Testis (tissue), 2 donors: ENCODE measurements at regions not wholly inside any gene's neighbourhood (a gene's known extent, or its start where the extent isn't known, plus 50 kb on each side); places are given as distances from the start of the nearest gene placed in this dataset.

Experiments used
- DNase-seq: peaks from one replicate; pipeline ENCODE4 v3.0.0-alpha.2; 2019
- H3K27ac ChIP-seq, 2 donors: fragments of 200-600 bp; sonication (generic); one replicate each; pipeline ENCODE4 v1.5.1; 2019
- H3K27me3 ChIP-seq: fragments of 200-600 bp; sonication (generic); one replicate; pipeline ENCODE4 v1.5.1; 2019
- H3K36me3 ChIP-seq: fragments of 200-600 bp; sonication (generic); one replicate; pipeline ENCODE4 v1.5.1; 2017; ENCODE audit warnings: low read depth; ENCODE audit errors: missing control alignments
- H3K4me1 ChIP-seq: fragments of 200-600 bp; sonication (generic); one replicate; pipeline ENCODE4 v1.5.1; 2019
- H3K4me3 ChIP-seq, 2 donors: fragments of 200-600 bp; sonication (generic); one replicate each; pipeline ENCODE4 v1.5.1; 2017 to 2019
- H3K9me3 ChIP-seq: fragments of 200-600 bp; sonication (generic); one replicate; pipeline ENCODE4 v1.5.1; 2017
- POLR2A ChIP-seq: fragments of 450-650 bp; IDR thresholded peaks from one replicate; pipeline ENCODE4 v1.6.1; 2017; ENCODE audit warnings: antibody characterized with exemption, mild to moderate bottlenecking, moderate library complexity
- WGBS, 2 donors: methylation state at CpG; one replicate each; pipeline ENCODE4 v1.1.5; 2018; 5-methylcytosine and 5-hydroxymethylcytosine counted together
- intact Hi-C: fragments of 100-400 bp; cut with DNase I; formaldehyde crosslinking; loops from one replicate; pipeline ENCODE4 v1.15.1; 2023; ENCODE audit warnings: low total_unique reads
- TF ChIP-seq, protein P1 (sequence below), 3 experiments: fragments of 450-650 bp in 2 of 3; fragments of 200-600 bp in 1 of 3; sonication (generic) in 1 of 3; IDR thresholded peaks; one replicate each; pipeline ENCODE4 v1.5.1; 2016 to 2019; ENCODE audit warnings: antibody characterized with exemption in 3 of 3, mild to moderate bottlenecking in 2 of 3, moderate library complexity in 1 of 3

DNA sequence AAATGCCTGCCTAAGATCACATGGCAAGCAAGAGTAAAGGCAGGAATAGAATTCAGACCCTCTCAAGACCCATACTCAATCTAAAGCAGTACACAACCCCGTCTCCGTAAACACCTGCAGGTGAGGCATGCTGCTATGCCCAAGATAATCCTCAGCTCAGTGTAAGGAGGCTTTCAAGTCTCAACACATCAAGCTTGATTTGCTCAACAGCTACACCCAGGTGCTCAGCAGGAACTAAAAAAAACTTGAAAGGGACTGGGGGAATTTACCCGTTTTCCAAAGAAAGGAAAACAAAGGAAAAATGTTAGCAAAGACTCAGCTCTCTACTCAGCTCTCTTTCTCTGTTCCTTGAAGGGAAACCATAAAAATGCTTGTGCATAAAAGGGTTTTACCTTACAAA, 301.8 kb downstream of the C1D start:
- WGBS, 2 donors: 77 to 89% methylated on average over 3 of the region's 3 CpGs
- H3K4me1 ChIP-seq: no peaks in the 10 kb centered on the region

DNA sequence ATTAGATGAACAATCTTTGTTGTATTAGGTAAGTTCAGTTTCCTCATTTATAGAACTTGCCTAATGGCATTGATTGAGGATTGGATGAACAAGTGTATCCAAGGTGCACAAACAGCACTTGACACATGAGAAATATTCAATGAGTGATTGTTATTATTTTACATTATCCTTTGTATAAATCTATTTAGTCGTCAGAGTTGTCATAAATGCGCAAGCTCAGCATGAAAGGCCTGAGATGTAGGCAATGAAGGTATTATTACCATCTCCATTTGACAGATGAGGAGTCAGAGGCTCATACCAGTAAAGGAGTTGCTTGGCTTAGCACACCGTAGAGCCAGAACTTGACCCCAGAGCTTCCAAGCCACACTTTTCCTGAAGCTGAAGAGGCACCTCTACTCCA, 291.4 kb downstream of the C1D start:
- intact Hi-C loops: no loop called here

More for the DNA sequence above, 301.8 kb downstream of the C1D start:
- intact Hi-C loops: no loop called here
- TF ChIP-seq POLR2A: no peak
- TF ChIP-seq, protein P1, sequence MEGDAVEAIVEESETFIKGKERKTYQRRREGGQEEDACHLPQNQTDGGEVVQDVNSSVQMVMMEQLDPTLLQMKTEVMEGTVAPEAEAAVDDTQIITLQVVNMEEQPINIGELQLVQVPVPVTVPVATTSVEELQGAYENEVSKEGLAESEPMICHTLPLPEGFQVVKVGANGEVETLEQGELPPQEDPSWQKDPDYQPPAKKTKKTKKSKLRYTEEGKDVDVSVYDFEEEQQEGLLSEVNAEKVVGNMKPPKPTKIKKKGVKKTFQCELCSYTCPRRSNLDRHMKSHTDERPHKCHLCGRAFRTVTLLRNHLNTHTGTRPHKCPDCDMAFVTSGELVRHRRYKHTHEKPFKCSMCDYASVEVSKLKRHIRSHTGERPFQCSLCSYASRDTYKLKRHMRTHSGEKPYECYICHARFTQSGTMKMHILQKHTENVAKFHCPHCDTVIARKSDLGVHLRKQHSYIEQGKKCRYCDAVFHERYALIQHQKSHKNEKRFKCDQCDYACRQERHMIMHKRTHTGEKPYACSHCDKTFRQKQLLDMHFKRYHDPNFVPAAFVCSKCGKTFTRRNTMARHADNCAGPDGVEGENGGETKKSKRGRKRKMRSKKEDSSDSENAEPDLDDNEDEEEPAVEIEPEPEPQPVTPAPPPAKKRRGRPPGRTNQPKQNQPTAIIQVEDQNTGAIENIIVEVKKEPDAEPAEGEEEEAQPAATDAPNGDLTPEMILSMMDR (IDR thresholded peaks at IDR 0.05): no peak
- no peak overlapping the region for H3K4me3 ChIP-seq
- no peaks in the 10 kb centered on the region for H3K9me3 ChIP-seq
- DNase-seq: no peak
- H3K27ac ChIP-seq: no peak overlapping the region
- H3K27me3 ChIP-seq: no peaks in the 10 kb centered on the region
- no peaks in the 10 kb centered on the region for H3K36me3 ChIP-seq

DNA sequence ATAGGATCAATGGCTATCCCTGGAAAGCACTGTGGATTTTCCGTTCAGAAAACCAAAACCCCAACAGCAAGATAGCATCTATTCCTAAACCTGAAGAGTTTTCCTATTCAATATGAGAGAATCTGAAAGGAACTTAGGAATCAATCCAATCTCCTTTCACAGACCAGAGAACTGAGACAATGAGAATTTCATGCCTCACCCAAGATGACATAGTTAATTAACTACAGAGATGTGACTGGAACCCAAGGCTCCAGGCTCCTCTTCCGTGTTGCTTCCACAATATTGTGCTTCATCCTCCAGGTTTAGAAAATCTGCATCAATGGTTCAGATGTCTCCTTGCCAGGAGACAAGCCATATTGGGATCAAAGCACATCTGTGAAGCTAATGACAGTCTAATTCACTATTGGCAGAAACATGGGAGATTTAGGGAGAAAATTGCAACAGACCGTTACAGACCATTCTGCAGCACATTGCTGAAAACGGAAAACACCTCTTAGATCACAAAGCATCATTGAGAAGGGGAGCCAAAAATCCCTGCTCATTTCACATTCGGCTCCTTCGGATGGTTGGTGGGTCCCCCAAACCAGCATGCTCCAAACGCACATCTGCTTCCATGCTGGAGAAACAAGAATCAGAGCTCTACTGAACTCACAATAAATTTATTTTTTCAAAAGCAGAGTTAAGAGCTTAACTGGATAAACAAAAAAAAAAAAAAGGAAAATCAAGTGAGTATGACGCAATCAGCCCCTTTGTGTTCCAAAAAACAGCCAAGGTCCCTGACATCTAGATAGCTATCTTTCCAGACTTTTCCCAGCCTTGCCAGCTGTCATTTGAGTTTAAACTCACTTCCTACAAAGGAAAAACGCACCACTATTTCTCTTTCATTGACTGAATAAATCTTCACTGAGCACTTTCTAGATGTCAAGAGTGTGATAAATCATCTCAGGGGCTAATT, 290.3 kb downstream of the C1D start:
- intact Hi-C loops: no loop called here
- WGBS, 2 donors: 81 to 89% methylated on average over 9 of the region's 9 CpGs
- DNase-seq: no peak
- Histone ChIP-seq H3K36me3 (no peaks in the 10 kb centered on the region), H3K4me3 (no peak overlapping the region), H3K9me3 (no peaks in the 10 kb centered on the region), H3K27ac (no peak overlapping the region), H3K27me3 (no peaks in the 10 kb centered on the region), H3K4me1 (no peaks in the 10 kb centered on the region)
- no peak for TF ChIP-seq POLR2A
- TF ChIP-seq, protein P1 (IDR thresholded peaks at IDR 0.05): no peak

More for the DNA sequence above, 291.4 kb downstream of the C1D start:
- H3K36me3 ChIP-seq: no peaks in the 10 kb centered on the region
- no peaks in the 10 kb centered on the region for H3K9me3 ChIP-seq
- no peak overlapping the region for H3K27ac ChIP-seq
- H3K4me3 ChIP-seq: no peak overlapping the region
- TF ChIP-seq POLR2A: no peak
- TF ChIP-seq, protein P1 (IDR thresholded peaks at IDR 0.05): no peak
- 96 to 97% methylated on average over 3 of the region's 3 CpGs for WGBS, 2 donors
- H3K27me3 ChIP-seq: no peaks in the 10 kb centered on the region
- DNase-seq: no peak
- H3K4me1 ChIP-seq: no peaks in the 10 kb centered on the region

DNA sequence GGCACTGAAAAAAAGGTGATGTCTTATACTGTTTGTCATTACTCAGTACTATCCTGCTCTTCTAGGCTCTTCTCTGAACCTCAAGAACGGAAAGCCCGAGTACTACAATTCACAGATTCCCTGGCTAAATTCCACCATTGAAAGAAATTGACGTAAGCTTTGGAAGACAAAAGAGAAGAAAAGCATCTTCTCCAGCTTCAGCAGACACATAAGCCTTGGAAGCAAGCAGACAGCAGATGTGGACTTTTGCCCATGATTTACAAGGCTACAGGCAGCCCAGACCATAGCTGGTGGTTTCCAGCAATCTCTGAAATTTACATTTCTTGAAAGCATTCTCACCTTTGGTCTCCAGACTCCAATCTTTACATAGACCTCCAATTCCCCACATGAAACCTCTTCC, 289.0 kb downstream of the C1D start:
- H3K27ac ChIP-seq: no peak overlapping the region
- H3K4me3 ChIP-seq: no peak overlapping the region
- no peak for DNase-seq
- WGBS, 2 donors: 94 to 97% methylated on average over 3 of the region's 3 CpGs
- H3K9me3 ChIP-seq: no peaks in the 10 kb centered on the region
- TF ChIP-seq, protein P1 (IDR thresholded peaks at IDR 0.05): no peak
- no peak for TF ChIP-seq POLR2A
- intact Hi-C loops: no loop called here
- no peaks in the 10 kb centered on the region for H3K27me3 ChIP-seq
- H3K36me3 ChIP-seq: no peaks in the 10 kb centered on the region
- H3K4me1 ChIP-seq: no peaks in the 10 kb centered on the region

DNA sequence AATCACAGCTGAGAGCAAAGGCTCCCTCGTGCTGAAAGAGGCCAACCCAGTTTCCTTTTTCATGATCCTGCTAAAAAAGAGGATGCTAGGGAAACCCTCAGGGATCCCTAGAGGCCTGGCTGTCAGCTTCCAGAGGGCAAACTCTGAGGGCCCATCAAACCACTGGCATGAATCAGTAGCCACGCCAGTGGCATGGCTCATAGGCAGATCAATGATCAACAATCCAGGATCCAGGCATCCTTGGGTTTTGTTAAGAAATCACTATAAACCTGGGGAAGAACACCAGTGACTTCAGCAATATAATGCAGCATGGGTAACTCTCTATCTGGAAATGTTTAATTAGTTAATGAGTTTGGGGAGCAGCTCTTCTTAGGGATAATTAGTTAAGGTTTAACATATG, 286.5 kb downstream of the C1D start:
- Histone ChIP-seq H3K9me3 (no peaks in the 10 kb centered on the region), H3K36me3 (no peaks in the 10 kb centered on the region), H3K4me3 (no peak overlapping the region), H3K27me3 (no peaks in the 10 kb centered on the region), H3K4me1 (no peaks in the 10 kb centered on the region), H3K27ac (no peak overlapping the region)
- 60 to 62% methylated on average over 2 of the region's 2 CpGs for WGBS, 2 donors
- no peak for TF ChIP-seq POLR2A
- TF ChIP-seq, protein P1 (IDR thresholded peaks at IDR 0.05): no peak
- DNase-seq: no peak
- intact Hi-C loops: no loop called here
